Duodenal mucosa (tissue), 2 donors: ENCODE measurements at regions not wholly inside any gene's neighbourhood (a gene's known extent, or its start where the extent isn't known, plus 50 kb on each side); places are given as distances from the start of the nearest gene placed in this dataset.

Source experiments
- H3K27ac ChIP-seq: one replicate; pipeline ENCODE4 v1.7.0; 2013; ENCODE audit warnings: low read depth, low read length
- H3K27me3 ChIP-seq, 2 donors: one replicate each; pipeline ENCODE4 v1.7.0; 2013; ENCODE audit warnings: low read length in 2 of 2, control low read depth in 1 of 2; ENCODE audit not compliant: insufficient read depth in 2 of 2, control insufficient read depth in 1 of 2
- H3K36me3 ChIP-seq, 2 donors: one replicate each; pipeline ENCODE4 v1.7.0; 2013; ENCODE audit warnings: low read length in 2 of 2, control low read depth in 1 of 2; ENCODE audit not compliant: insufficient read depth in 2 of 2, control insufficient read depth in 1 of 2
- H3K4me1 ChIP-seq, 2 donors: one replicate each; pipeline ENCODE4 v1.7.0; 2013; ENCODE audit warnings: low read length in 2 of 2, control low read depth in 1 of 2; ENCODE audit not compliant: insufficient read depth in 2 of 2, control insufficient read depth in 1 of 2
- H3K4me3 ChIP-seq, 2 donors: one replicate each; pipeline ENCODE4 v1.7.0; 2013; ENCODE audit warnings: low read length in 2 of 2, low read depth in 1 of 2
- H3K9ac ChIP-seq, 2 donors: one replicate each; pipeline ENCODE4 v1.7.0; 2013; ENCODE audit warnings: low read length in 2 of 2, low read depth in 1 of 2
- H3K9me3 ChIP-seq, 2 donors: one replicate each; pipeline ENCODE4 v1.7.0; 2013; ENCODE audit warnings: low read length in 2 of 2, control low read depth in 1 of 2; ENCODE audit not compliant: control insufficient read depth in 1 of 2

GRCh38 chr9:106707291-106707690 lies 155.7 kb upstream of the ZNF462 start:
- no peak overlapping the region for H3K4me3 ChIP-seq
- no peaks in the 10 kb centered on the region for H3K9me3 ChIP-seq
- no peaks in the 10 kb centered on the region for H3K27me3 ChIP-seq
- no peaks in the 10 kb centered on the region for H3K4me1 ChIP-seq
- no peak overlapping the region for H3K27ac ChIP-seq
- H3K9ac ChIP-seq, result no peak overlapping the region
- no peaks in the 10 kb centered on the region for H3K36me3 ChIP-seq

DNA sequence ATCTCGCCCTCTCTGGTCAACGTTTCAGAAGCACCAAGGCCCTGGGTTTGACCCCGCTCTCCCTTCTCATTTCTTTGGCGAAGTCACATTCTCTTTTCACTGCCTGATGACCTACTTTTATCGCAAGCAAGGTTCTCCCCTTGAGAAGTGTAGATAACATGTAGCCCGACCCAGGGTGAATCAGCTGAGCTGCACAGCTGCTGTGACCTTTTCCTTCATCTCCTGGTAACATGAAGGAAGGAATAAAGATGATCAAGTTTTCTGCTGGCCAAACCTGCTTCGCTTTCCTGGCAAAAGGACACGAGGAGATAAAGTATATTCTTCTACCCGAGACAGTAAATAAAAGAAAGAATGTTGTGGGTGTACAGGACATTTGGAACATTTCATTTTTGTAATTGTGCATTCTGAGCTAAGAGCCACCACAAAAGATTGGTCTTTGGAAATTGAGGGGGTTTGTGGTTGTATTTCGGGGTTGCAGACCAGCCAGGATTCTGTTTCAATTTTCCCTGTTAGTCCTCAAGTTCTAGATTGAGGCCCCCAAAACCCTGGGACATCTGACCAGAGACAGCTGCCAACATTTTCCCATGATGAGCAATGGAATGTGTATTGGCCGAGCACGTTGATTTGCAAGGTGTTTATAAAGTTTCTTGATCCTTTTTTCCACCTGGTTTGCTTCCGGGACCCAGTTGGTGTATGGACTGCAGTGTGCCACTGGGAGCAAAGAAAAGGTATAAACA lies 155.1 kb upstream of the ZNF462 start:
- Histone ChIP-seq H3K27me3 (no peaks in the 10 kb centered on the region), H3K9me3 (no peaks in the 10 kb centered on the region), H3K4me1 (no peaks in the 10 kb centered on the region), H3K9ac (no peak overlapping the region), H3K4me3 (no peak overlapping the region), H3K36me3 (no peaks in the 10 kb centered on the region), H3K27ac (no peak overlapping the region)

- Histone ChIP-seq H3K4me3 (no peak overlapping the region), H3K9me3 (no peaks in the 10 kb centered on the region), H3K9ac (no peak overlapping the region), H3K27me3 (no peaks in the 10 kb centered on the region), H3K4me1 (no peaks in the 10 kb centered on the region), H3K36me3 (no peaks in the 10 kb centered on the region), H3K27ac (no peak overlapping the region)
Observed at GRCh38 chr9:106708475-106709146, 154.4 kb upstream of the ZNF462 start.

- H3K27me3 ChIP-seq, result no peaks in the 10 kb centered on the region
- H3K27ac ChIP-seq, result no peak overlapping the region
Observed at GRCh38 chr9:106712279-106712678, 150.7 kb upstream of the ZNF462 start.

GRCh38 chr9:106713206-106713605 lies 149.8 kb upstream of the ZNF462 start:
- no peak overlapping the region for H3K4me3 ChIP-seq
- no peaks in the 10 kb centered on the region for H3K9me3 ChIP-seq
- H3K36me3 ChIP-seq, result no peaks in the 10 kb centered on the region
- no peaks in the 10 kb centered on the region for H3K4me1 ChIP-seq
- no peaks in the 10 kb centered on the region for H3K27me3 ChIP-seq
- no peak overlapping the region for H3K27ac ChIP-seq
- no peak overlapping the region for H3K9ac ChIP-seq

More at GRCh38 chr9:106712279-106712678, 150.7 kb upstream of the ZNF462 start:
- Histone ChIP-seq H3K36me3 (no peaks in the 10 kb centered on the region), H3K9me3 (no peaks in the 10 kb centered on the region), H3K4me3 (no peak overlapping the region), H3K4me1 (no peaks in the 10 kb centered on the region), H3K9ac (no peak overlapping the region)

DNA sequence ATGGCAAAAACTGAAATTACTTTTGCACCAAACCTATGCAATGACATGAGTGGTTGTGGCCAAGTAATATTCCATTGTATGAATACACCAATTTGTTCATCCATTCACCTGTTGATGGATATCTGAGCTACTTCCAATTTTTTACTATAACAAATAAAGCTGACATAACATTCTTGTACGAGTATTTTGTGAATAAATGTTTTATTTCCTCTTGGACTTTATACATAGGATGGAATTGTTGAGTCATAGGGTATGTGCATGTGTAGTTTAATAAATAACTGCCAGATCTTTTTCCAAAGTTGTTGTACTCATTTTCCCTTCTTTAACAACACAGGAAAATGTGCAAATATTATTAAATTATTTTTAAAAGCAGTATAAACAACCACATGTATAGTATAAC lies 146.1 kb upstream of the ZNF462 start:
- no peaks in the 10 kb centered on the region for H3K27me3 ChIP-seq
- H3K4me1 ChIP-seq, result no peaks in the 10 kb centered on the region
- H3K27ac ChIP-seq, result no peak overlapping the region
- H3K9ac ChIP-seq, result no peak overlapping the region
- H3K4me3 ChIP-seq, result no peak overlapping the region
- no peaks in the 10 kb centered on the region for H3K9me3 ChIP-seq
- H3K36me3 ChIP-seq, result no peaks in the 10 kb centered on the region

DNA sequence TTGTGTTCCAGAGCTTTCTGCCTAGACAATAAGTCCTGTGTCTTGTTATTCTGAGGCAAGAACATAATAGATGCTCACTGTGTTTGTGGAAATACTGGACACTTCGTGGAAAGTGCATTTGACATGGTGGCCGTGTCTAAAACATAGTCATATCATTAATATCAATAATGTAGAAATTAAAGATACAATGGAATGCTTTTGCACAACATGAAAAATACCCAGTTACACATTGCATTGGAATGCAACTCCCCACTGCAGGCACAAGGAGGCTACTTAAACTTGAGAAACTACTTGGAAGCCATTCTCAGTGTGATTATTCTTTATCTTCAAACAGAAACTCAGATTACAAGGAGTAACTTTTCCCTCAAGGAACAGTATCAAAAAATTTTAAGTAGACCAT lies 145.3 kb upstream of the ZNF462 start:
- no peaks in the 10 kb centered on the region for H3K36me3 ChIP-seq
- no peak overlapping the region for H3K4me3 ChIP-seq
- no peaks in the 10 kb centered on the region for H3K4me1 ChIP-seq
- no peak overlapping the region for H3K9ac ChIP-seq
- no peak overlapping the region for H3K27ac ChIP-seq
- no peaks in the 10 kb centered on the region for H3K27me3 ChIP-seq
- no peaks in the 10 kb centered on the region for H3K9me3 ChIP-seq

DNA sequence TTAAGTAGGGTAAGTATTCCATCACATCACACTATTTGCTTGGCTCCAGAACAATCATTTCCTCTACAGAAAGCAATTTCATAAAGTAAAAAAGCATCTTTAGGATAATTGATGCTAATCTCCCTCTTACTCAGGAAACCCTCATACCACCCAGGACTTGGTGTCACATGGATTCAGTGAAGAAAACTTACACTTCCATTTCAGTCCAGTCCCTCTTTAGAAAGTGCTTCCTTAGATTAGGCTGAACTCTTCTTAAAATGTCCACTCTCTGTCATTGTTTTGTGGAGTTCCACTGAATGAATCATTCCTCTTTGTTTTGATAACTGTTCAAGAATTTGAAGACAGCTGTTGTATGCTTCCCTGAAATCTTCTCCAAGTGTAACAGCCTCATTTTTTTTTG lies 144.0 kb upstream of the ZNF462 start:
- Histone ChIP-seq H3K36me3 (no peaks in the 10 kb centered on the region), H3K9me3 (no peaks in the 10 kb centered on the region), H3K27ac (no peak overlapping the region), H3K4me3 (no peak overlapping the region), H3K4me1 (no peaks in the 10 kb centered on the region), H3K9ac (no peak overlapping the region), H3K27me3 (no peaks in the 10 kb centered on the region)

GRCh38 chr9:106722051-106722753 lies 140.8 kb upstream of the ZNF462 start:
- no peaks in the 10 kb centered on the region for H3K36me3 ChIP-seq
- no peaks in the 10 kb centered on the region for H3K27me3 ChIP-seq
- H3K9ac ChIP-seq, result no peak overlapping the region
- no peaks in the 10 kb centered on the region for H3K4me1 ChIP-seq
- H3K4me3 ChIP-seq, result no peak overlapping the region
- no peak overlapping the region for H3K27ac ChIP-seq
- H3K9me3 ChIP-seq, result no peaks in the 10 kb centered on the region

- Histone ChIP-seq H3K36me3 (no peaks in the 10 kb centered on the region), H3K27me3 (no peaks in the 10 kb centered on the region), H3K9me3 (no peaks in the 10 kb centered on the region), H3K4me3 (no peak overlapping the region), H3K27ac (no peak overlapping the region), H3K9ac (no peak overlapping the region), H3K4me1 (no peaks in the 10 kb centered on the region)
Observed at GRCh38 chr9:106723926-106724325, 139.0 kb upstream of the ZNF462 start.
